GM23338 (cell line): ENCODE measurements at regions not wholly inside any gene's neighbourhood (a gene's known extent, or its start where the extent isn't known, plus 50 kb on each side); places are given as distances from the start of the nearest gene placed in this dataset.

Experiments
- CTCF ChIP-seq, 2 experiments: fragments of 200-600 bp in 1 of 2; sonication (generic) in 1 of 2; conservative IDR thresholded peaks; 2 replicates each; pipeline versions ENCODE4 v1.5.1 to v1.6.1; 2016 to 2017; ENCODE audit warnings: antibody characterized with exemption in 2 of 2, low read depth in 2 of 2, mild to moderate bottlenecking in 2 of 2, moderate library complexity in 1 of 2
- ETS1 ChIP-seq: IDR thresholded peaks from 2 replicates; pipeline ENCODE4 v1.6.1; 2016; ENCODE audit warnings: antibody characterized with exemption
- EZH2 ChIP-seq: fragments of 200-600 bp; sonication (generic); IDR thresholded peaks from one replicate; pipeline ENCODE4 v1.8.0; 2017; ENCODE audit warnings: antibody characterized with exemption, mild to moderate bottlenecking, low read depth; ENCODE audit not compliant: unreplicated experiment
- EZH2phosphoT487 ChIP-seq: fragments of 200-600 bp; sonication (generic); IDR thresholded peaks from one replicate; pipeline ENCODE4 v1.8.1; 2018; ENCODE audit warnings: antibody characterized with exemption; ENCODE audit not compliant: unreplicated experiment
- JUNB ChIP-seq: IDR thresholded peaks from one replicate; pipeline ENCODE4 v1.6.1; 2016; ENCODE audit warnings: antibody characterized with exemption; ENCODE audit not compliant: unreplicated experiment
- NANOG ChIP-seq: IDR thresholded peaks from 2 replicates; pipeline ENCODE4 v1.6.1; 2016; ENCODE audit warnings: antibody characterized with exemption, borderline replicate concordance
- POLR2AphosphoS5 ChIP-seq: IDR thresholded peaks from 2 replicates; pipeline ENCODE4 v1.6.1; 2016; ENCODE audit warnings: antibody characterized with exemption, low read depth
- REST ChIP-seq: IDR thresholded peaks from one replicate; pipeline ENCODE4 v1.6.1; 2018; ENCODE audit warnings: antibody characterized with exemption; ENCODE audit not compliant: unreplicated experiment
- ZNF331 ChIP-seq: fragments of 250-450 bp; sonication (Bioruptor Pico); IDR thresholded peaks from 2 replicates; pipeline ENCODE4 v1.5.0; 2020; ENCODE audit warnings: low read depth, mild to moderate bottlenecking, moderate library complexity

- TF ChIP-seq CTCF (conservative IDR thresholded peaks at IDR 0.05; ENCODE audit: low read depth in 2 of 2) (no peak), POLR2AphosphoS5 (no peak), EZH2 (no peak), REST (no peak), NANOG (no peak), ETS1 (no peak), EZH2phosphoT487 (no peak), ZNF331 (CRISPR knock-in tag) (no peak), JUNB (no peak)
Measured at GRCh38 chr12:45669093-45669492, 60.4 kb upstream of the ARID2 start.
